GM19193 (cell line): ENCODE measurements at regions not wholly inside any gene's neighbourhood (a gene's known extent, or its start where the extent isn't known, plus 50 kb on each side); places are given as distances from the start of the nearest gene placed in this dataset.

Source experiments
- POLR2A ChIP-seq: IDR thresholded peaks from 4 replicates; pipeline ENCODE4 v1.6.1; 2011; ENCODE audit not compliant: insufficient read depth, insufficient read length; ENCODE audit errors: extremely low read depth

DNA sequence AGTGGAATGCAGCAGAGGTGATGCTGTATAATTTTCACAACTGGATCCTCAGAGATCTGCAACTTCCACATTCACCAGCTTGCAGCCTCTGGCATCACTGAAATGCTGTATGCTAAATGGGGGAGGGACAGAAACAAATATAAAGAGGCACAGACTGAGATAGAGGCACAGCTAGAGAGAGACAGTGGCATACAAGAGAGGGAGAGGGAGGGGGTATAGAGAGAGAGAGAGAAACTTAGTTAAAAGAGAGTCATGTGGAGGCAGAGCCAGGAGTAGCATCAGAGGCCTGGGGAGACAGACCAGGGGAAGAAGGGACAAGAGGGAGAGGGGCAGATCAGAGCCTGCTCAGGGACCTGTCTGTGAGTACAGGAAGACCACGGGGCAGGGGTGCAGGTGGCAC, 84.5 kb upstream of the GRIK3 start:
- TF ChIP-seq POLR2A: no peak

- TF ChIP-seq POLR2A: no peak
Observed at GRCh38 chr1:37120279-37120678, 86.0 kb upstream of the GRIK3 start.

- no peak for TF ChIP-seq POLR2A
Observed at GRCh38 chr1:37123276-37124115, 89.2 kb upstream of the GRIK3 start.

DNA sequence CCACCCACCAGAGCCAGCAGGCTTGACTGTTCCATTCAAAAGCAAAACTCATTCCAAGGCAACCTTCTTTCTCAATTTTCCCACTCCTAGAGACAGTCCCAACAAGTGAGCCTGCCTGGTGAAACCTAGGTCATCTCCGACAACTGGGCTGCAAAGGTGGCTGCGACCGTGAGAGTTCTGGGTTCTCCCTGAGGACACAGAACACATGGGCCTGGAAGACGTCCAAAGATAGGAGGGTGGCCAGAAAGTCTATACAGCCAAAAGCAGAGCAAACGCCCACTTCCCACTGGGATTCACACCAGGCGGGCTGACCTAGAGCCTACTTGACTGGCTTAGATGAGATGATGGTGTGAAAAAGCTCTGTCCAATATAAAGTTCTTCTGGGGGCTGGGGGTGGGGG, 90.2 kb upstream of the GRIK3 start:
- no peak for TF ChIP-seq POLR2A

DNA sequence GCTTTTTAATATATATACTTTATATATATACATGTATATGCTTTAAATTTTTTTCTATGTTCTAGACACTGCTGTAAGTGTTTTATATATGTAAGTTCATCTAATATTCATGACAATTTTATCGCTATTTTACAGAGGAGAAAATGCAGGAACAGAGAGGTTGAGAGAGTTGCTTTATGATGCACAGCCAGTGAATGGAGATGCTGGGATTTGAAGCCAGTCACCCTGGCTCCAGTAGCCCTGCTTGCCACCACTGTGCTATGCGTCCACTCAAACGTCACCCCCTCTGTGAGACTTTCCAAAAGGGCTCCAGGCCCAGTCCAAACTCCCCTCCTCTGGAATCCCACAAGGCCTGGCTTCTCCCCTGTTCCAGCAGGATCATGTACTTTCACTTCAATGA, 91.0 kb upstream of the GRIK3 start:
- no peak for TF ChIP-seq POLR2A

- TF ChIP-seq POLR2A: no peak
Observed at GRCh38 chr1:37127254-37127748, 93.0 kb upstream of the GRIK3 start.

DNA sequence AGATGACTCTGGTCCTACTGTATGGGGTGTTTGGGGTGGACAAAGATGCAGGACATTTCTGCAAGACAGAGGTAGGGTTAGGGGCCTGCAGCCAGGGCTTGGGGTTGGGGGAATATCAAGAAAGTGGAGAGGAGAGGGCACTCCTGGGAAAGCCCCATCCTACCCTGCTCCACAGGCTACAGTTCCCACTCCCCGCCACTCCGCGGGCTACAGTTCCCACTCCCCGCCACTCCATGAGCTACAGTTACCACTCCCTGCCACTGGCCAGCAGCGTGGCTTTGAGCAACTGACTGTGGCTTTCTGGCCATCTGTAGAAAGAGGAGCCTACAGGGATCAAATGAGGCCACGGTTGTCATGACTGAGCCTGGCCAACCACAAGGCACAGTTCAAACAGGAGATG, 93.8 kb upstream of the GRIK3 start:
- no peak for TF ChIP-seq POLR2A

DNA sequence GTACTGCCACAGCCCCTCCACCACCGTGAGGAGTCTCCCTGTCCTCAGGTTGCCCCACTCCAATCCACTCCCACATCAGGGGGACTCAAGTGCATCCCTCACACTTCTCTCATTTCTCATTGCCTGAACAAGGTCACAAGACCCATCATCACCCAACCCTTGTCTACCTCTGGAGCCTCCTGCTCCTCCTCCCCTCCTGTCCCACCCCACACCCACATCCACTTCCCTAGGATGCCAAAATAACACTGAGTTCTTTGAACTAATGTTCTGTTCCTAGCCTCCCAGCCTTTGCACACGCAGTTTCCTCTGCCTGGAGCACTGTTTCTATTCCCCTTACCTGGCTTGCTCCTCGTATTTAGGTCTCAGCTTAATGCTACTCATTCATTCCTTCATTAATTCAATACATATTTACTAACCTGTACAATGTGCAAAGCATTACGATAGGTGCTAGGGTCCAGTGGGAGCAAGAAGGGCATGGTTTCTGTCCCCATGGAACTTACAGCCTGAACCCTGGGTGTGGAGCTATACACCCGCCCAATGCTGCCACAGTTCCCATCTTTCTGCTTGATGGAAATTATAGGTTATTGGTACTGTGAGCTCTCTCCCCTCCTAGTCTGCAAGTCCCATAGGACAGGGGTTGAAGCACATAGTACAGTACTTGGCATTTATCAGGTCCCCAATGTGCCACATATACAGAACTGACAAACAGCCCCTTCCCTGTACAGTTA, 96.1 kb upstream of the GRIK3 start:
- no peak for TF ChIP-seq POLR2A

DNA sequence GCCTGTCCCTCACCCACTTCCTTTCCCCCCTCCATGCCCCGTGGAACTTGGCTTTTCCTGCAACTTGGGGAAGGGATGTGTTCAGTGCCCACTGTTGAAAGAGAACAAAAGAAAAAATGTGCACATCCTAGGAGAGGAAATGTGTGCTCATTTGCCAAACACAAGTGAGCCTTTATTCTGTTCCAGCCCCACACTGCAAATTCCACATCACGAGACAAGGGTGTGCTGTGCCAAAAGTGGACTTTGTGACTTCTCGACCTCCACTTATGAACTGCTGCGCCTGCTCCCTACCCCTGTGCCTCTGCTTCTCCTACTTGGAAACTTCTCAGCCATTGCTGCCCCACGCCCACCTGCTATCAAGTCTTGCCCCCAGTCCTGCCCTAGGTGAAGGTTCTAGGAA, 97.0 kb upstream of the GRIK3 start:
- no peak for TF ChIP-seq POLR2A

- no peak for TF ChIP-seq POLR2A
Observed at GRCh38 chr1:37133276-37134145, 99.2 kb upstream of the GRIK3 start.

DNA sequence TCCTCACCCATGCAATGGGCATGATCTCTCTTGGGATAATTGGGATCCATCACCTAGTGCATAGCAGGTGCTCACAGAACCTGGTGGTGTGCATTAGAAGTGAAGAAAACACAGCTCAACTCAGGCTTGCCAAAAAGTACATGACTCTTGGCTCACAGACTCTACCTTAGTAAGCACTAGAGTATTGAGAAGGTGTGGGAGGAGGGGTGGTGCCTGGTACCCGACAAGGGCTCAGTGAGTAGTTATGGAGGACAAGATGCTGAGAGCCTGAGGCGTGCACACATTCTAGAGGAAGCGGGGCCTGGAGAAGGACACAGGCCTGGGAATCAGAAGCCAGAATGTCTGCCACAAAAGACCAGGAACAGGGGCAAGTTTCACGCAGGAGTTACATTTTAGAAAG, 100.3 kb upstream of the GRIK3 start:
- no peak for TF ChIP-seq POLR2A

DNA sequence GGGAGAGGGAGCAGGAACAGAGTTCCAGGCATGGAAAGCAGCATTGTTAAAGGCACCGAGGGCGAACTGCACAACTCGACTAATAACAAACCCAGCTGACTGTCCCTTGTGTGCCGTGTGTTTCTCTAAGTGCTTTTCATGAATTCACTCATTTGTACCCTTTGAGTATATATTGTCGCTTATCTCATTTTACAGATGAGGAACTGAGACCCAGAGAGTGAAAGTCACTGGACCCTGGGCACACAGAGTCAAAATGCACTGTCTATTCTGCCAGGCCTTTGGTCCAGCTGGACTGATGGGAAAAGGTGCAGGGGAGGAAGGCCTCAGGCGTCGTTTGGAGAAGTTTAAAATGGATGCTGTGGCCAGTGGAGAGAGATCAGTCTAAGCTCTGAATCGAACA, 100.7 kb upstream of the GRIK3 start:
- no peak for TF ChIP-seq POLR2A

DNA sequence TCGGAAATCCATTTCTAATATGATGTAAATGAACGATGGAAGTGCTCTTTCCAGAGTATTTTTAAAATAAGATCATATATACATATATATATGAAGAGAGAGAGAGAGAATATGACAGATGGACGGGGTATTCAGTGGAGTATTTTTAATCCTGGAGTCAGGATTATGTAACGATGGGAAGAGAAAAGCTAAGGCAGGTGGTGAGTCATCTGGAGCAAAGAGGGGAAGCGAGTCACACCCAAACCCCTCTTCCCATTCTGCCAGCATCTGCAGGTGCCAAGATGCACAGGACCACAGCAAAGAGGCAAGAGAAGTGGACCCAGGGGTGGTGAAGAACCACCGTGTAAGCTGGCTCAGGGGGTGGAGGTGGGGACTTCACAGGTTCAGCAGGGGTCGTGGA, 102.7 kb upstream of the GRIK3 start:
- no peak for TF ChIP-seq POLR2A

- TF ChIP-seq POLR2A: no peak
Observed at GRCh38 chr1:37137601-37138000, 103.3 kb upstream of the GRIK3 start.

DNA sequence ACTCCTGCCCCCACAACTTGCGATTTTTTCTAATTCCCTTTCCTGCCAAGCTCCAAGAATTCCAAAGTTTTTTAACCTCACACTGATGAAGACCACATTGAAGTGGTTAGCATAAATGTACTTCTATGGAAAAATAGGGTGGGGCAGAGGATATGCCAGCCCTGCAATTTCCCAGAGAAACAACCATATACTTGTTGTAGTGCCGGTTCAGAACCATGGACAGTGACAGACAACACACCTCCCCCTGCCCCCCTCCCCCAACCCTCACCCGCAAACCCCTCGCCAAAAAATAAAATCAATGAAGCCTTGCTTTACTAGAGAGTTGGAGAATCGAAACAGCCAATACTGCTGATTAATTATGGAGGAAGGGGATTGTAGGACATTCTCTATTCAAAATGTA, 109.5 kb upstream of the GRIK3 start:
- TF ChIP-seq POLR2A: no peak

DNA sequence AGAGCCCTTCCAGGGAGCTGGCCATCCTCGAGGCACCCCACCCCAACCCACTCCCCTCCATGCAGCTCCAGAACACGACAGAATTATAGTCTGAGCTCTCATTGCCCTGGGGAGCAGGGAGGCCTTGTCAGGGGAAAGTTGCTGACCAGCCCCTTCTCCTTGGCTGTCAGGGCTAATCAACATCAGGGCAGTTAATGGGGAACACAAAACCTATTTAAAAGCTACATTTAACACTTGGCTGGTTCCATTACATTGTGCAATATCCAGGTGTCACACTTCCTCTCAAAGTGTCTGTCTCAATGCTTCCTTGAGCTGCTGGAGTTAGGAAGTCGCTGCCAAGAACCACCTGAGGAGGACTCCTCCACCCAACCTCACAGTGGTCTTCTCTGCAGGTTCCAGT, 111.8 kb upstream of the GRIK3 start:
- TF ChIP-seq POLR2A: no peak

- TF ChIP-seq POLR2A: no peak
Observed at GRCh38 chr1:37147392-37147831, 113.1 kb upstream of the GRIK3 start.
